Spleen (tissue), 7 donors: ENCODE measurements at regions not wholly inside any gene's neighbourhood (a gene's known extent, or its start where the extent isn't known, plus 50 kb on each side); places are given as distances from the start of the nearest gene placed in this dataset.
"Not testable (repeated sequence)": the region's sequence is repeated elsewhere in the genome, so short reads cannot be mapped to it uniquely, and the experiment has no call there.

ENCODE experiments used
- POLR2AphosphoS5 ChIP-seq, 3 donors: sonication (generic); formaldehyde crosslinking; IDR thresholded peaks; one replicate each; pipeline ENCODE4 v1.5.1; 2017; ENCODE audit warnings: antibody characterized with exemption in 3 of 3
- TF ChIP-seq, protein P1 (sequence below), 11 experiments: fragments of 200-600 bp in 7 of 11; fragments of 450-650 bp in 4 of 11; sonication (generic) in 4 of 11; IDR thresholded peaks in 8 of 11; conservative IDR thresholded peaks in 3 of 11; 1 replicate in 7 of 11; 2 replicates in 4 of 11; pipeline versions ENCODE4 v1.4.0 to v1.8.0; 2016 to 2021; ENCODE audit warnings: antibody characterized with exemption in 11 of 11, inconsistent platforms in 4 of 11, mild to moderate bottlenecking in 1 of 11
- donor health status: DM: no; HTN: no; CAD: no; lungs with moderate emphysema.
- donor health status: DM: no; HTN: no; CAD: no.
- donor health status: DM: no; HTN: no; CAD: no.

DNA sequence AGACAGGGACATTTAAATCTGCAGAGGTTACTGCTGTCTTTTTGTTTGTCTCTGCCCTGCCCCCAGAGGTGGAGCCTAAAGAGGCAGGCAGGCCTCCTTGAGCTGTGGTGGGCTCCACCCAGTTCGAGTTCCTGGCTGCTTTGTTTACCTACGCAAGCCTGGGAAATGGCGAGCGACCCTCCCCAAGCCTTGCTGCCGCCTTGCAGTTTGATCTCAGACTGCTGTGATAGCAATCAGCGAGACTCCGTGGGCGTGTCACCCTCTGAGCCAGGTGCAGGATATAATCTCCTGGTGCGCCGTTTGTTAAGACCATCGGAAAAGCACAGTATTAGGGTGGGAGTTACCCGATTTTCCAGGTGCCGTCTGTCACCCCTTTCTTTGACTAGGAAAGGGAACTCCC is 93.3 kb downstream of the ANKRD30BL start:
- TF ChIP-seq, protein P1, sequence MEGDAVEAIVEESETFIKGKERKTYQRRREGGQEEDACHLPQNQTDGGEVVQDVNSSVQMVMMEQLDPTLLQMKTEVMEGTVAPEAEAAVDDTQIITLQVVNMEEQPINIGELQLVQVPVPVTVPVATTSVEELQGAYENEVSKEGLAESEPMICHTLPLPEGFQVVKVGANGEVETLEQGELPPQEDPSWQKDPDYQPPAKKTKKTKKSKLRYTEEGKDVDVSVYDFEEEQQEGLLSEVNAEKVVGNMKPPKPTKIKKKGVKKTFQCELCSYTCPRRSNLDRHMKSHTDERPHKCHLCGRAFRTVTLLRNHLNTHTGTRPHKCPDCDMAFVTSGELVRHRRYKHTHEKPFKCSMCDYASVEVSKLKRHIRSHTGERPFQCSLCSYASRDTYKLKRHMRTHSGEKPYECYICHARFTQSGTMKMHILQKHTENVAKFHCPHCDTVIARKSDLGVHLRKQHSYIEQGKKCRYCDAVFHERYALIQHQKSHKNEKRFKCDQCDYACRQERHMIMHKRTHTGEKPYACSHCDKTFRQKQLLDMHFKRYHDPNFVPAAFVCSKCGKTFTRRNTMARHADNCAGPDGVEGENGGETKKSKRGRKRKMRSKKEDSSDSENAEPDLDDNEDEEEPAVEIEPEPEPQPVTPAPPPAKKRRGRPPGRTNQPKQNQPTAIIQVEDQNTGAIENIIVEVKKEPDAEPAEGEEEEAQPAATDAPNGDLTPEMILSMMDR (IDR thresholded peaks at IDR 0.05 in 8 of 11, conservative IDR thresholded peaks at IDR 0.05 in 3 of 11), result not testable (repeated sequence)
- not testable (repeated sequence) for TF ChIP-seq POLR2AphosphoS5 (IDR thresholded peaks at IDR 0.05)
